SKM-1 treated with dmso at 0.1 percent for 144 hours (cell line): ENCODE measurements at regions not wholly inside any gene's neighbourhood (a gene's known extent, or its start where the extent isn't known, plus 50 kb on each side); places are given as distances from the start of the nearest gene placed in this dataset.

ENCODE experiments used
- DNase-seq: peaks from one replicate; lab custom pipeline; 2025; ENCODE audit not compliant: unreplicated experiment; lab: John Stamatoyannopoulos, UW

DNA sequence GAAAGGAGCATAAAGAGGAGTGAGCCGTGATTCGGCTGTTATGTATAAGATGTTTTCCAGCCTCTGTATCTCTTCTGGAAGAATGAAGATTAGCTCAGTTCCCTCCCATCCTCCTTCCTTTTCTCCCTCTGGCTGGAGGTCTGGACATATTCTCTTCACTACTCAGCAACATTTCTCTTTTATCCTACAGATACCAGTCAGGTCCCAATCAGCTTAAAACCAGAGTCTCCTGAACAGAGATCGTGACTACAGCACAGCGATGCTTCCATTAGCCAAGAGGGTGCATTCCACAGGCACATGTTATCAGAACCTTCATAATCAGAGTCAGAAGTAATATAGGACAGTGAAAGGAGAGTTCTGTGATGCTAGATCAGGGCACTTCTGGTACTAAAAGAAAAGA is 133.9 kb upstream of the SOX4 start:
- DNase-seq, result no peak

DNA sequence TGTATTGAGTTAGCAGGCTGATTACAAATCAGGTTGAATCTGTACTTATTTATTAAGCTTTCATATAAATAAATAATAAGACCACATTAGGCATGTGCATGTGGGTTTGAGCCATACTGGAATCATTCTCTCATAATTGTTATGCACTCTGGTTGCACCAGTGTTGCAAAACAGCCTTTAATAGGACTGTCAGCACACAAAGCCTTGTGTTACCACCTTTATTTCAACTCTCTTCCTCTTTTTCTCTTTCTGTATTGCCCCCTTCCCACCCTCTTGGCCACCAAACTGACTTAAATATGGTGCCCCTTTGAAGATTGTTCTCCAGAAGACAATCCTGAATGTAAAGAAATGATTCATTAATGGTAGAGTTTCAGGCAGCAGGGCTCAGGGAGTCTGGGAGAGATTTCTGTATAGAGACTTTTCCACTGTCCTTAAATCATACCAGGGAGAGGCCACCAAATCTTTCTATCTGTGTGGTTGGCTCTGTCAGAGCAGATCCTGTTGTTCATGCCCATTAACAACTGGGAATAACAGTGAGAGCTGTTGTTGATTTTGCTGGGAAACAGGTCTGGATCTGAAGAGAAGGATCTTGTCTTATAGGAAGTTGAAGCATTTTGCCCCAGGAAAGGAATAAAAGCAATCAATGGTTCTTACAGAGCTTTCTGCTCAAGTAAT is 131.6 kb upstream of the SOX4 start:
- peak; percentile 23 for DNase-seq

DNA sequence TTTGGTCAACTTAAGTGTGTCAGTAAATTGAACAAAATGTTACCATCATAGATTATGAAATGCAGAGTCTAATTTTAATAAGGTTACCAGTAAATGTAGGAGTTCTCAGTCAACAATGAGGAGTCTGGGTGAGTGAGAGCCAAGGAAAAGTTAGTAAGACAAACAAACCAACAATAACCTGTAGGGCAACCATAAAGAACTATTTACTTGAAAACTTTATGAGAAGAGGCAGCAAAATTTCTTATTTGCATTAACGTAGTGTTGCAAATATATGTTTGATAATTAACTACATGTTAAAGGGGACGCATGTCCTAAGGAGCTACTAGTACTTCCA is 131.1 kb upstream of the SOX4 start:
- DNase-seq, result no peak

DNA sequence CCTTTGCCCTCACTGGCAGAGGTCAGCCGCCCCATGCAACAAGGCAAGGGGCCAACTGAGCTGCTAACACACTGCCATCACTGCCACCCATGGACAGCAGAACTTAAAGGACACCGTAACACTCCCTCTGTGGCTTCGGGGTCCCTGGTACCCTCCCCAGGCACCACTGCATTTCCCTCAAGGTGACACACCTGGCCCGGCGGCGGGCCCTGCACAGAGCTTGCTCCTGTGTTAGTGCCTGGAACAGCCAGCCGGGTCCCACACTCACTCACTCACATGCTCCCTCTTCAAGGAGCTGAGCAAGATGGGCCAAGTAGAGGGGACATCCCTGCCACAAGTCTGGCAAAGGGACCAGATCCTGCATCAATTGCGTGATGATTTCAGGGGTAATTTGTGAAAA is 126.5 kb upstream of the SOX4 start:
- no peak for DNase-seq

DNA sequence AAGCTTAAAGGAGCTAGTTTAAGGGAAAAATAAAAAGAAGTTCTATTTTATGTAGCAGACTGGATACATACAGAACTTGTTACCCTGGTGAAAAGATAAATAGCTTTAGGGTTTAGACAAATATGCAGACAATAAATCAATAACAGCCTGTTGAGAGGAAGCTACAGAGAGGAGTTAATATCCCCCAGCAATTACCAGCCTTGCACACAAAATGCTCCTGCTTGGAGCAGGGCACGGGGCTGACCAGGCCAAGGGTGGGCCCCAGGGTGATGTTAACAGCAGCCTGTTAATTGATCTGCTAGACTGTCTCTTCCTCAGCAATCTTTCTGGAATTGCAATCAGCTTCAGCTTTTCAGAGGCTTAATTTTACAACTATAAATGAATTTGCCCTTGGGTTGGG is 125.1 kb upstream of the SOX4 start:
- DNase-seq, result no peak

DNA sequence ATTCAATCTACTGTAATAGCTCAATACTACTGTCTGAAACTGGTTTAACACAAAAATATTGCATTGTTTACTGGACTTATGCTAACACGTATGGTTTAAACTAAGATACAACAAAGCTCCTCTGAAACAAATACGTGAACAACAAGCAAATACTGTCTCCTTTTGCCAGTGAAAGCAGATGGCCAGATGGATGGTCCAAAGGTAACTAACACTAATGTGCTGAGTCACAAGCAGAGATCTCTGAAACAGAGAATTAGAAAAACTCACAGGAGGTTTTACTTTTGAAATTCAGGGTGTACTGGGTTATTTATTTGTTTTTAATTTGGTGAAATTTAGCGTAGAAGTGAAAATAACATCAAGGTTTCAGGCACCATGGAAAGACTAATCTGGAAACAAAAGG is 124.3 kb upstream of the SOX4 start:
- no peak for DNase-seq

DNA sequence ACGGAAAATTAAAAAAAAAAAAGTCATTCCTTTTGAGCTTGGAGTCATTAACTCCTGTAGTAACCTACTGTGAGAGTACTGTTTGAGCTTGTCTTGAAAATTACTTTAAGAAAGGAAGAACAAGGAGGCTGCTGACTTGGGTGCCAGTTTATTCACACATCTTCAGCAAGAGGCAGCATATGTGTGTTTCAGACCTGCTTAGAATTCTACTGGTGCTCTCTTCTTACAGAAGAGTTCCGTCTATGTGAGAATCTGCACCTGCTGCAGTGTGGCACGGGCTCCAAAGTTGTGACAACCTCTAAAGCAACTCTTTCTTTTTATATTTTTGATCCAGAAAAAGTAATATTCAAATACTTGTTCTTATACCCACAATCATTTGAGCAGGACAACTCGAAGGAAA is 117.4 kb upstream of the SOX4 start:
- no peak for DNase-seq

DNA sequence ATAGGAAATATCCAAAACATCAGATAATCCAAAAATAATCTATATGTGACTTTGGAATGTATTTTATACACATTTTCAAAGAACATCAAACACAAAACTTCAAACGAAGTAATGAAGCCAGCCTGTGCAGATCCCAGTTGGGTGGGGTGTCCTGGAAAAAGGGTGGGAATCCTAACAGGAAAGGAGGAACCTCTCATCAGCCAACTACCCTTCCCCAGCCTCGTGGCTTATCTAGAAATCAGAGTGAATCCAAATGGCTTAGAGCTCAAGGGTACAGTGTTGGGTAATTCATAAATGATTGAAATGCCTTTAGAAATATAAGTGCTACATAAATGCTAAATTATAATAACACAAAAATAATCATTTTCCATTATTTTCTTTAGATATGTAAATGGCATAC is 115.1 kb upstream of the SOX4 start:
- DNase-seq, result no peak

DNA sequence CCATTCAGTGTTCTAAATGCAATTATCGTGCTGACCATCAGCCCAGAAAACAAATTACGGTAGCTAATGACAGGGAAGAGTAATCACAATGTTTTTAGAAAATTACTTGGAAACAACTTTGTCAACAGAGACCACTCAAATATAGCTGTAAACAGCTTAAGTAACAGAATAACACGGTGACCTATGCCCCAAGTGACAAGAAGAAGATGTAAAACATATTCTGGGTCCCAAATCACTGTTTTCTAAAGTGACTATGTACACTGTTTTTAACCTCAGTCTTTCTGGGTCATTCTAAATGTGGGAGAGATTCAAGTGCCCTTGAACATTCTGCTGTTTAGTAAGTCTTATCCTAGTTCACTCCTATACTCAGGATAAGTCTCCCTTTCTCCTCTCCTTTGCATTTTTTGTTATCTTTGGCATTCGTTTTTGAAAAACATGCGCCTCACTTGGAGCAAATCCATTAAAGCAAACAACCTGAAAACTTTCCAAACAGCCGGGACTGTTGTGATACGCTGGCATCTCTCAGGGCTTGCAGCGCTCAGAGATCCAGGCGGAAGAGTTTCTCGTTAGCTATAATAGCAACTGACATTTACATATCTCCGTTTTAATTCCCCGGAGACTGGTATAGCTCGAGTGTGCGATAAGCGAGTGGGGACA is 114.5 kb upstream of the SOX4 start:
- DNase-seq, result no peak

DNA sequence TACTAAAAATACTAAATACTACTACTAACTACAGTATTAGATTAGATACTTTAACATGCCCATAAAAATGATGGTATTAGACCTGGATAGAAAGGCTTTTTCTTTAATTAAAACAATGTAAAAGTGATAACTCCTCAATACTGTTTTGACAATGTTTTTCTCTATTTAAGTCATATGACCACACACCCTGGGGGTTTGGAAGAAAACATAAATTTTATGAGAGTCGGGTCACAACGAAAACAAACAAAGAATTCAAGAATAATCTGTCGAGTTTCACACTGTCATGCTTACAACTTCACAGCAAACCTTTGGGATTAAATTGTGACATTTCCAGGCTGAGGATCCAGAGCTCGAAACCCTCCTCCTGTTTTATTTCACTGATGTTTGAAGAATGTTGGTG is 107.4 kb upstream of the SOX4 start:
- no peak for DNase-seq

DNA sequence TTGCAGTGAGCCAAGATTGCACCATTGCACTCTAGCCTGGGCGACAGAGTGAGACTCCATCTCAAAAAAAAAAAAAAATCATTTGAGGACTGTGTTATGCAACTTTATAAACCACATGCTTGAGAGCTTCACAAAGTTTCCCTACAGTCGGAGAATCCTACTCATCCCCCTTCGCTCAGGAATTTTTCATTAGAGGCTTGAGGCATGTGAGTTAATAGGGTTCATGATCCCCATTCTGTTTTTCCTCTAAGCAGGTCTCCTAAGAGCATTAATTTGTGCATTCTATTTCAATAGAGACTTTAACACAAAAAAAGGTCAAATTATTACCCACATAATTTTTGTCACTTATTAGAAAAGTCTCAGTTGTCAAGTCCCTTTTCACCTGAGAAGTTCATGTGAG is 103.7 kb upstream of the SOX4 start:
- DNase-seq, result no peak

DNA sequence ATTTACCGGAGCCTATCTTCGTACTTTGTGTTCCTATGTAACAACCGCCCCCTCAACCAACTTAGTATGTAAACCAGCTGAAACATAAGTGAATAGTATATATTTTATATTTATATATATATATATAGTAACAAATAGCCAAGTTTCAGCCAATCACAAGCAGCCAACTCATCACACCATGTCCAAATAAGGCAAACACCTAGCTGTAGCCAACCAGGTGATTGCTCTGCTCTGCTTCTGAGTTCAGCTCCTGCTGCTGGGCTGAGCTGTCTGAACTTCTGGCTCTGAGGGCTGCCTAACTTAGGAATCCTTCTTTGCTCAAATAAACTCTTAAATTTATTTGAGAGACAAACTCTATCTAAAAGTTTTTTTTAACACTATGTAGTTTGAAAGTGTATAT is 101.6 kb upstream of the SOX4 start:
- no peak for DNase-seq

DNA sequence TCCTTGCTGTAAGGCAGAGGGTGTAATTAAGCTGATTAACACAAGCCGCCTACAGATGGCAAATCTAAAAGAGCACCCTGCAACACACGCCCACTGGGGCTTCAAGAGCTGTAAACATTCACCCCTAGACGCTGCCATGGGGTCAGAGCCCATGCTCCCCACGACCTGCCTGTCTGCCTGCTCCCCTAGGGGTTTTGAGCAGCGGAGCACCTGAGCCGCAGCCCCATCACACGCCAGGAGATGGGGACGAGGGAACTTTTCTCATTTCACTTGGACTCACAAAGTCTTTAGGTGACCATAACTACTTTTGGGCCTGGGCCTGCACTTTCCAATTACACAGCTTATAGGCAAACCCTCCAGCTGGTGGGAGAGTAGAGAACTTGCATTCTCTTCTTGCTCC is 99.0 kb upstream of the SOX4 start:
- DNase-seq, result no peak

DNA sequence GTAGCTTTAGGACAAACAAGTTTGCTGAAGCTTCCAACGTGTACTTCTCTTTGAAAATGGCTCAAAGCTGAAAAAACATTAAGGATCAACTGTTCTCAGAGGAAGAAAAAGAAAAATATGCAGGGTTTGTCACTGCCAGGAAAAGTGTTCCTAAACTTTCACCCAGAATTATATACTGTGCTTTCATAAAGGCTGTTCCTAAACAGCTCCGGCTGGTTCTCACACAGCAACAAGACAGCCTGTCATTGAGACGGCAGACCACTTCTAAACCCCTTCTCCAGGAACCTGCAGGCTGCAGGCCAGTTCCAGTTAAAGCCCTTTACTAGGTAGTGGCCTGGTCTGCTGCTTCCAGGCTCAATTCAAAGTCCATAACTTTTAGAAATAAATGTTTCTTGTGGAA is 97.4 kb upstream of the SOX4 start:
- no peak for DNase-seq

DNA sequence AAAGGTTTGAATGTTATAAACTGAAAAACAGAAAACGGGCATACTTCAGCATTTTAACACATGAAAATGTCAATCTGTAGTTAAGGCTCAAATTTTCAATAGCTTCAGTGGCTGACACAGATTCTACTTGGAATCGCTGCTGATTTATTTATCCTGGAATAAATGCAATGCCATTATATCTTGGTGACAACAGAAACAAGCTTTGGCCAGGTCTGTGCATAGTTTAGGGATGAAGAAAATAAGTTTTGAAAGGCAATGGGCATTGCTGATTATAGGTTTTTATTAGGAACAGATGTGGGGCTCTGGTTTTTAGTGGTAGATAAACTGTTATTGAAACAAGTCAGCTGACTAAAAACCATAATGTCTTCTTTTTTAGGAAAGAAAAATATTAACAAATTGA is 96.8 kb upstream of the SOX4 start:
- no peak for DNase-seq

DNA sequence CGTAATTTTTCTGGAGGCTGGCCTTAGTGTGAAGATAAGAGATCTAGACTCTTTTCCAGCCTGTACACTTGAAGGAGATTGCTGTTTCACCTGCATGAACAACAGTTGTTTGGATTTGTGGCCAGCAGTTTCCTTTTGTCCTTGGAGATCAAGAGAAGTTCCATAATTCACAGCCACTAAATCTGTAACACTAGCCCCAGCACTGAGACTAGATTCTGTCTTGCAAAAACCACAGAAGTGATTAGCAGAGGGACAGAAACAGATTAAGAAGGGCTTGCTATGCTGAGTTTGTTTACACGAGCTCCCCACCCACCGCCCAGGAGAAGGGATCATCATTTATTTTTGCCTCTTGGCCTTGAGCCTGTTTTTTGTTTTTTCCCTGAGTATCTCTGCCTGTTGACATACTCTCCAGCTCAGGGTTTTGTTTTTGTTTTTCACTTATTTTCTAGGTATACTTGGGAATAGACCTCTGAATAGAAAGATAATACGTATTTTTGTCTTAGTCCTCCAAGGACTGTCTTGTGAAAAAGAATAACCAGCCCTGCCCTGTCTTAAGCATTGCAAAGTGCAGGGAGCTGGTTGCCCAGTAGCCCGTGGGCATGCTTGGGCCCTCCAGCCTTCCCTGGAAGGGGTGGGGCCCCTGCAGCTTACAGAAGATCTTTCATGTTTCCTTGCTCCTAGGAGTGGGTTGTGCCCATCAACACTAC is 93.1 kb upstream of the SOX4 start:
- DNase-seq, result no peak

DNA sequence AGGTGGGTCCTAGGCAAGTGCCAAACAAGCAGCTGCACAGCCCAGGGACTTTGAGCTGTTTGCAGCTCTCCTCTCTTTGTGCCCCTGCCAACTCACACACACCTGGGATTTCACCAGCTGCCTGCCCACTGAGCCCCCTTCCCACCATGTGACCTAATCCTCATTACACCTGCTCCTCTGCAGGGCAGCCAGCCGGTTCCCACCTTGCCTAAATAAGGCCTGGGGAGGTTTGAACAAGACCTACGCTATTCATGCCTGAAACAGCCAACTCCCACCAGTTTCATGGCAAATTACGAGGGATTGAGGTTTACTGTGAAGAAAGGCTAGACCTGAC is 92.6 kb upstream of the SOX4 start:
- no peak for DNase-seq

DNA sequence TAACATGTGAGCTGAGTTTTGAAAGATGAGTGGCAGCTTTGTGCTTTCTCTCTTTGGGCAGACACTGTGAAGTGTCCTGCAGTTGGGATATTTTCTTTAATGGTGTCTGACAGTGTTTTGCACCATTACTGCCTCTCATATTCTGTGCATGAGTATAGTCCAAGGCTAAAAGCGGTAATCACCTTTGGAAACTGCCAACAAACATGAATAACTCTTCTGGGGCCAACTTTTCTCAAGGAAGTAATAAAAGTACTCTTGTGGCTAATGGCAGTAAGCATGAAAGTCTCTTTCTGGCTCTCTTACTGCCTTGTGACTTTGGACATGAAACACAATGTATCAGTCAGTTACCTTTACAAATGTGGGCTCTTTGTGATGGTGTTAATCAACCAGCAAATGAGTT is 91.7 kb upstream of the SOX4 start:
- DNase-seq, result no peak

DNA sequence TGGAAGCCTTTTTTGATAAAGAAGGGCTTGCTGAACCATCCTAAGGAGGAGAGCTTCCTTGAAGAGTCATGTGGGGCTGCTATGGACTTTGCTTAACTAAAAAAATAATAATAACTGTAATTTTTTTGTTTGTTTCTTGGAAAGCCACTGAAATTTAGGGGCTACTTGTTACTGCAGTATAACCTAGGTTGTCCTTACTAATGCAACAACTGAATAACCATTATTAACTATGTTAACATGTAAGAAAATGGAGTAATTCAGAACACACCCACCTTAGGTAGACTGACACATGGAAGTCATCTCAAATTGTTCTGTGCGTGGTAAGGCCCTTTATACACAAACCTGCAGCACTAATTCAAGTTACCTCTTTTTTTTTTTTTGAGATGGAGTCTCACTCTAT is 90.9 kb upstream of the SOX4 start:
- DNase-seq, result no peak

DNA sequence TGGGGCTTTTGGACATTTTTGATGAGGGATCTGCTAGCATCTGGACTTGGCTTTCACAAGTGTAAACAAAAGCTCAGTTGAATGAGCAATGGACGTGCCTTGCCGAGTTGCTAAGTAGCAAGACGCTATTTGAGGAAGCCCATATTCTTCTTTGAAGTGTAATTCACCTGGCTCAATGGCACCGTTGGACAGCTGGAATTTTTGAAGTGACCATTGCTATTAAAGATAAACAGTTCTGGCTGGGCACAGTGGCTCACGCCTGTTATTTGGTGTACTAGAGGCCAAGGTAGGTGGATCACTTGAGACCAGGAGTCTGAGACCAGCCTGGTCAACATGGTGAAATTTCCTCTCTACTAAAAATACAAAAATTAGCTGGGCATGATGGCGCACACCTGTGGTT is 88.8 kb upstream of the SOX4 start:
- DNase-seq, result no peak

DNA sequence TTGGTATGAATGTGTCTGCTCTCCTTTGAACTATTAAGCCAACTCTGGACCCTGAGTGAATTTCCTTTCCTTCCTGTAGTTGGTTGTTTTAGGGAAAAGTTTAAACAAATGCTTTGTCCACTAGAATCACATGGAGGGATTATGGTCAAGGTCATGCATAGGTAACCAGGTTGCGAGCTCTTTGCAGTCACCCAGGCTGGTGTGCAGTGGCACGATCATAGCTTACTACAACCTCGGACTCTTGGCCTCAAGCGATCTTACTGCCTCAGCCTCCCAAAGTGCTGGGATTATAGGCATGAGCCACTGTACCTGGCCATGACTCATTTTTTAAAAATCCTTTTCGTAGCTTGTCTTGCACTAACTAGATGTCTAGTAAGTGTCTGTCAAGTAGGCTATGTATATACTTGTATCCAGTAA is 88.0 kb upstream of the SOX4 start:
- DNase-seq, result no peak

DNA sequence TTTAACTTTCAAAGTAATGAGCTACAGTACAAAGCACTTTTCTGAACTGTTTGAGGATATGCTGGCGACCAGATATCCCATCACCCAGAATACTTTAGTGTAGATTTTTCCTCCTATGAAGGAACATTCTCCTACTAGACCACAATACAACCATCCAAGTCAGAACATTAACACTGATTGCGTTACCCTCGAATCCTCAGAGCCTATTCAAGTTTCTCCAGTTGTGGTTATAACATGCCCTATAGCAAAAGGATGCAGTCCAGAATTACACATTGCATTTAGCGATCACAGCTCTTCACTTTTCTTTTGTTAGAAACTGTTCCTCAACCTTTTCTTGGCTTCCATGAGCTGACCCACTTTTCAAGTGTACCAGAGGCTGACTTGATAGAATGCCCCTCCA is 87.4 kb upstream of the SOX4 start:
- no peak for DNase-seq

DNA sequence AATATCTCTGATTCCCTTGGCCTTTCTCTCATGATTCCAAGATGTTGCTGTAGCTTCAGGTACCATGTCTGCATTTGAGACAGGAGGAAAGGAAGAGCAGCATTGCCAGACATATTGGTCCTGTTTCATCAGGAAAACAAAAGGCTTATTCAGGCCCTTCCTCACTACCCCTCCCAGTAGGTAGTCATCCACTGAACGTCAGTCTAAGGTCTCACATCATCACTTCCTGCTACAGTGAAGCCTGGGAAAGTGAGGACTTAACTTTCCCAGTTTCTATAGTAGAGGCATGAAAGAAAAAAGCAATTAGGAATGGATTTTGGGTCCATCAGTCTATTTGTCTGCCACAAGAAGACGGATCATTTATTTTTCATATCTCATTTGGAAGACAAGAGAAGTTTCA is 85.7 kb upstream of the SOX4 start:
- no peak for DNase-seq
